ENCODE measurements at regions not wholly inside any gene's neighbourhood (a gene's known extent, or its start where the extent isn't known, plus 50 kb on each side); places are given as distances from the start of the nearest gene placed in this dataset.
A peak's percentile ranks its signal among the peaks of the same experiment; 100 is the strongest.
"Not testable (repeated sequence)": the region's sequence is repeated elsewhere in the genome, so short reads cannot be mapped to it uniquely, and the experiment has no call there.

- DNase-seq = no peak
Observed at GRCh38 chr2:167792126-167792525, 455.3 kb downstream of the STK39 start.

- DNase-seq = no peak
Observed at GRCh38 chr2:167790781-167791450, 456.5 kb downstream of the STK39 start.

GRCh38 chr2:167790189-167790588 lies 457.2 kb downstream of the STK39 start:
- DNase-seq = no peak

GRCh38 chr2:167787562-167787961 lies 459.8 kb downstream of the STK39 start:
- DNase-seq = no peak

GRCh38 chr2:167787021-167787420 lies 460.4 kb downstream of the STK39 start:
- DNase-seq = no peak

GRCh38 chr2:167785606-167786216 lies 461.7 kb downstream of the STK39 start:
- no peak for DNase-seq

GRCh38 chr2:167784084-167784425 lies 463.3 kb downstream of the STK39 start:
- no peak for DNase-seq

- peak; percentile 22 for DNase-seq
Observed at GRCh38 chr2:167783261-167784083, 463.9 kb downstream of the STK39 start.

GRCh38 chr2:167781629-167782028 lies 465.8 kb downstream of the STK39 start:
- DNase-seq = not testable (repeated sequence)

- no peak for DNase-seq
Observed at GRCh38 chr2:167776359-167776758, 471.0 kb downstream of the STK39 start.

GRCh38 chr2:167771628-167772027 lies 475.8 kb downstream of the STK39 start:
- DNase-seq = no peak

GRCh38 chr2:167769020-167769419 lies 478.4 kb downstream of the STK39 start:
- no peak for DNase-seq

GRCh38 chr2:167767830-167768229 lies 479.6 kb downstream of the STK39 start:
- no peak for DNase-seq

- DNase-seq = no peak
Observed at GRCh38 chr2:167764772-167765341, 482.5 kb downstream of the STK39 start.

GRCh38 chr2:167761465-167762136 lies 485.8 kb downstream of the STK39 start:
- no peak for DNase-seq

- no peak for DNase-seq
Observed at GRCh38 chr2:167759531-167759930, 487.9 kb downstream of the STK39 start.

GRCh38 chr2:167758292-167758691 lies 489.1 kb downstream of the STK39 start:
- no peak for DNase-seq

- DNase-seq = peak; percentile 22
Observed at GRCh38 chr2:167756446-167756845, 490.9 kb downstream of the STK39 start.

- no peak for DNase-seq
Observed at GRCh38 chr2:167753142-167753541, 494.3 kb downstream of the STK39 start.

GRCh38 chr2:167752734-167753133 lies 494.7 kb downstream of the STK39 start:
- no peak for DNase-seq

- DNase-seq = no peak
Observed at GRCh38 chr2:167750675-167751074, 496.7 kb downstream of the STK39 start.

- no peak for DNase-seq
Observed at GRCh38 chr2:167749660-167750059, 497.7 kb downstream of the STK39 start.
